ENCODE measurements at regions not wholly inside any gene's neighbourhood (a gene's known extent, or its start where the extent isn't known, plus 50 kb on each side); places are given as distances from the start of the nearest gene placed in this dataset.
A peak's percentile ranks its signal among the peaks of the same experiment; 100 is the strongest.

DNA sequence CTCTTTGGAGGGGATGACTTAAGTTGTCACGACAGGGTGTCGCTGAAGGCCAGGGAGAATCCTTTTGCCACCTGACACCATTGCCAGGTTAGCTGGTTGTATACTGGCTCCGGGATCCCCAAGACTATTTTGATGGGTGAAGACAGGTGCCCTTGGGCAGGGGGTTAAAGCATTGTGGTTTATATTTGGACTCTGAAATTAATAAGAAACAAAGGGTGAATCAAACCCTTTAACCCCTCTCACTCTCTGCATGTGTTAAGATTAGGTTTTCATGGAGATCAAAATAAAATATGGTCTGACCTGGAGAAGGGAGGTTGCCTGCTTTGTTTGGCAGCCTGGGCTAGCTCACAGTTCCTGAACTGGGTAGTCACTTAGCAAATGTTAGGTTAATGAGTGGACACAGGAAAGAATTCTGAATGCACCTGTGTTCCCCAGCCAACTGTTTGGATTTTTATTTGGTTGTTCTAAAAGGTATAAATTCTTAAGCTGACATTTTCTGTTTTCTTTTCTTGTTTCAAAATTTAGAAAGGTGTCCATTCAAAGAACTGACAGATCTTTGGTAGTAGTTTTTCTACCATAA is 301.7 kb downstream of the KCNS3 start:
- H3K4me3 ChIP-seq (replicated peaks in 1 of 3; ENCODE audit: insufficient read depth in 1 of 3, low read depth in 1 of 3, low read length in 3 of 3), result no peak overlapping the region
- no peak overlapping the region for H3K27ac ChIP-seq (ENCODE audit: insufficient read depth, low read depth, low read length)
- dilution Hi-C loops (cut with MboI; ENCODE audit: extremely low pct_ligation_motif_present, low sequenced_read_pairs), result no loop called here
- FAIRE-seq (no peak), DNase-seq (ENCODE audit: low read depth, low spot score) (no peak)
- peaks cover 0 to 2% of the 10 kb centered on the region in 2 experiments for H3K27me3 ChIP-seq (ENCODE audit: control insufficient read depth in 2 of 2, insufficient read depth in 2 of 2, low read length in 2 of 2)
- no peaks in the 10 kb centered on the region for H3K9me1 ChIP-seq (replicated peaks; ENCODE audit: control insufficient read depth, extremely low read depth, insufficient read depth, low read length)
- no peaks in the 10 kb centered on the region for H3K79me2 ChIP-seq (ENCODE audit: control insufficient read depth, insufficient read depth, low read length)
- TF ChIP-seq, protein P1, sequence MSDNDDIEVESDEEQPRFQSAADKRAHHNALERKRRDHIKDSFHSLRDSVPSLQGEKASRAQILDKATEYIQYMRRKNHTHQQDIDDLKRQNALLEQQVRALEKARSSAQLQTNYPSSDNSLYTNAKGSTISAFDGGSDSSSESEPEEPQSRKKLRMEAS (IDR thresholded peaks at IDR 0.05; ENCODE audit: insufficient read depth, insufficient read length), result no peak
- no peak overlapping the region for H2AFZ ChIP-seq (ENCODE audit: low read depth, low read length)
- no peaks in the 10 kb centered on the region for H3K9me3 ChIP-seq (replicated peaks; ENCODE audit: control insufficient read depth, insufficient read depth, low read length)
- ChIA-PET POLR2A (no interaction called here), CTCF (interaction anchor here (0.7 to 2.1 kb wide), 8 partner anchors 9 to 1245 kb away, joined by 3 to 10 read pairs (median 4); no protein-coding TSS in a partner anchor)
- no peaks in the 10 kb centered on the region for H3K4me1 ChIP-seq (ENCODE audit: control insufficient read depth, extremely low read depth, insufficient read depth, low read length)
- H3K9ac ChIP-seq (replicated peaks; ENCODE audit: extremely low read depth, insufficient read depth, low read length), result no peak overlapping the region
- H4K20me1 ChIP-seq (replicated peaks; ENCODE audit: control insufficient read depth, extremely low read depth, insufficient read depth, low read length), result no peaks in the 10 kb centered on the region
- H3K4me2 ChIP-seq (ENCODE audit: insufficient read depth, low read length), result no peak overlapping the region
- no TSS peak for BruUV-seq (replicated peaks)
- no peaks in the 10 kb centered on the region for H3K36me3 ChIP-seq (ENCODE audit: control insufficient read depth in 2 of 2, extremely low read depth in 1 of 2, insufficient read depth in 2 of 2, low read length in 2 of 2)
- intact Hi-C loops (cut with micrococcal nuclease), result no loop called here

DNA sequence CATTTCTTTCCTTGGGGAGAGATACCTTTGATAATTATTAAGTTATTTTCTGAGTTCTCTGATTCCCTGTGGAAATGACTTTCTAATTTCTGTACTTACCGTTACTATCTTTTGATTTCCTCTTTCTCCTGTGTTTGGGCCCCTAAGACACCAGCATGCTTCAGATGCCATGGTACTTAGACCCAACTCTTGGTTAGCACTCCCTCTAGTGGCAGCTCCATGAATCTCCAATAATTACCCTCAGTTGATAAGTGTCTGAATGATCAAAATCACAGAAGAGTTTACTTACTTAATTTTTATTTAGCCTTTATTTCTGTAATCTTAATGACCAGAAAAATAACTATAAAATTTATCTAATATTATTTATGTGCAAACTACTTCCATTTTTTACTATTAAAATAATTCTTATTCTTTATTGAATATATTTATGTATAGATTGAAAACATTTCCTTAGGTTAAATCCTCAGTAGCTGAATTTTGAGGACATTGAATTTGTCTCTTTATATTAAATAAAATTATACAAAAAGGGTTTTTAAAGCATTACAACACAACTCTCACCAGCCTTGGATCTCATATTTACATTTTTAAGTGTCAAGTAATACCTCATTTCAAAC is 300.4 kb downstream of the KCNS3 start:
- H3K36me3 ChIP-seq (ENCODE audit: control insufficient read depth in 2 of 2, extremely low read depth in 1 of 2, insufficient read depth in 2 of 2, low read length in 2 of 2), result no peaks in the 10 kb centered on the region
- no peaks in the 10 kb centered on the region for H3K79me2 ChIP-seq (ENCODE audit: control insufficient read depth, insufficient read depth, low read length)
- H3K9me1 ChIP-seq (replicated peaks; ENCODE audit: control insufficient read depth, extremely low read depth, insufficient read depth, low read length), result no peaks in the 10 kb centered on the region
- H3K9ac ChIP-seq (replicated peaks; ENCODE audit: extremely low read depth, insufficient read depth, low read length), result no peak overlapping the region
- no peak overlapping the region for H2AFZ ChIP-seq (ENCODE audit: low read depth, low read length)
- DNase-seq (ENCODE audit: low read depth, low spot score), result peak; percentile 65
- H4K20me1 ChIP-seq (replicated peaks; ENCODE audit: control insufficient read depth, extremely low read depth, insufficient read depth, low read length), result no peaks in the 10 kb centered on the region
- FAIRE-seq, result peak; percentile 61
- no peak overlapping the region for H3K4me3 ChIP-seq (replicated peaks in 1 of 3; ENCODE audit: insufficient read depth in 1 of 3, low read depth in 1 of 3, low read length in 3 of 3)
- dilution Hi-C loops (cut with MboI; ENCODE audit: extremely low pct_ligation_motif_present, low sequenced_read_pairs) (no loop called here), intact Hi-C loops (cut with micrococcal nuclease) (loop anchor here (1.0 to 5.0 kb wide), 3 partner anchors 199 to 457 kb away; no protein-coding TSS in a partner anchor)
- TF ChIP-seq, protein P2, sequence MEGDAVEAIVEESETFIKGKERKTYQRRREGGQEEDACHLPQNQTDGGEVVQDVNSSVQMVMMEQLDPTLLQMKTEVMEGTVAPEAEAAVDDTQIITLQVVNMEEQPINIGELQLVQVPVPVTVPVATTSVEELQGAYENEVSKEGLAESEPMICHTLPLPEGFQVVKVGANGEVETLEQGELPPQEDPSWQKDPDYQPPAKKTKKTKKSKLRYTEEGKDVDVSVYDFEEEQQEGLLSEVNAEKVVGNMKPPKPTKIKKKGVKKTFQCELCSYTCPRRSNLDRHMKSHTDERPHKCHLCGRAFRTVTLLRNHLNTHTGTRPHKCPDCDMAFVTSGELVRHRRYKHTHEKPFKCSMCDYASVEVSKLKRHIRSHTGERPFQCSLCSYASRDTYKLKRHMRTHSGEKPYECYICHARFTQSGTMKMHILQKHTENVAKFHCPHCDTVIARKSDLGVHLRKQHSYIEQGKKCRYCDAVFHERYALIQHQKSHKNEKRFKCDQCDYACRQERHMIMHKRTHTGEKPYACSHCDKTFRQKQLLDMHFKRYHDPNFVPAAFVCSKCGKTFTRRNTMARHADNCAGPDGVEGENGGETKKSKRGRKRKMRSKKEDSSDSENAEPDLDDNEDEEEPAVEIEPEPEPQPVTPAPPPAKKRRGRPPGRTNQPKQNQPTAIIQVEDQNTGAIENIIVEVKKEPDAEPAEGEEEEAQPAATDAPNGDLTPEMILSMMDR (IDR thresholded peaks at IDR 0.05; ENCODE audit: extremely low read depth in 1 of 2, insufficient read depth in 1 of 2, low read depth in 1 of 2, low read length in 2 of 2), result peak; percentile 62 to 67
- TF ChIP-seq, protein P1 (IDR thresholded peaks at IDR 0.05; ENCODE audit: insufficient read depth, insufficient read length), result no peak
- no peak overlapping the region for H3K27ac ChIP-seq (ENCODE audit: insufficient read depth, low read depth, low read length)
- no TSS peak for BruUV-seq (replicated peaks)
- H3K4me1 ChIP-seq (ENCODE audit: control insufficient read depth, extremely low read depth, insufficient read depth, low read length), result no peaks in the 10 kb centered on the region
- ChIA-PET POLR2A (no interaction called here), CTCF (interaction anchor here (0.8 to 2.0 kb wide), 24 partner anchors 11 to 708 kb away, joined by 3 to 30 read pairs (median 3); no protein-coding TSS in a partner anchor)
- peaks cover 0 to 2% of the 10 kb centered on the region in 2 experiments for H3K27me3 ChIP-seq (ENCODE audit: control insufficient read depth in 2 of 2, insufficient read depth in 2 of 2, low read length in 2 of 2)
- H3K9me3 ChIP-seq (replicated peaks; ENCODE audit: control insufficient read depth, insufficient read depth, low read length), result no peaks in the 10 kb centered on the region
- H3K4me2 ChIP-seq (ENCODE audit: insufficient read depth, low read length), result no peak overlapping the region

All from endothelial cell of umbilical vein (primary cell).